Vagina (tissue), 2 donors: ENCODE measurements at regions not wholly inside any gene's neighbourhood (a gene's known extent, or its start where the extent isn't known, plus 50 kb on each side); places are given as distances from the start of the nearest gene placed in this dataset.
"Not testable (repeated sequence)": the region's sequence is repeated elsewhere in the genome, so short reads cannot be mapped to it uniquely, and the experiment has no call there.

Experiments
- DNase-seq, 2 donors: peaks; one replicate each; pipeline ENCODE4 v3.0.0-alpha.2; 2017; ENCODE audit errors: extremely low spot score in 2 of 2
- H3K27ac ChIP-seq: fragments of 200-600 bp; sonication (generic); one replicate; pipeline ENCODE4 v1.5.1; 2019
- H3K27me3 ChIP-seq: fragments of 200-600 bp; sonication (generic); one replicate; pipeline ENCODE4 v1.5.1; 2019
- H3K36me3 ChIP-seq, 2 donors: fragments of 200-600 bp; sonication (generic); one replicate each; pipeline ENCODE4 v1.5.1; 2017 to 2019
- H3K4me1 ChIP-seq: fragments of 200-600 bp; sonication (generic); one replicate; pipeline ENCODE4 v1.5.1; 2019
- H3K4me3 ChIP-seq, 2 donors: fragments of 200-600 bp; sonication (generic); 1 replicate in 1 of 2; 2 replicates in 1 of 2; pipeline ENCODE4 v1.5.1; 2016 to 2019
- H3K9me3 ChIP-seq: fragments of 200-600 bp; sonication (generic); one replicate; pipeline ENCODE4 v1.5.1; 2019
- POLR2A ChIP-seq, 2 donors: fragments of 450-650 bp; IDR thresholded peaks; one replicate each; pipeline ENCODE4 v1.6.1; 2017; ENCODE audit warnings: antibody characterized with exemption in 2 of 2, mild to moderate bottlenecking in 2 of 2, moderate library complexity in 2 of 2
- POLR2AphosphoS5 ChIP-seq, 2 donors: sonication (generic); formaldehyde crosslinking; IDR thresholded peaks; one replicate each; pipeline ENCODE4 v1.9.0; 2017; ENCODE audit warnings: antibody characterized with exemption in 2 of 2, mild to moderate bottlenecking in 2 of 2, low read depth in 1 of 2; ENCODE audit not compliant: insufficient read depth in 1 of 2
- intact Hi-C: fragments of 100-400 bp; cut with DNase I; formaldehyde crosslinking; loops from one replicate; pipeline ENCODE4 v1.15.1; 2023
- TF ChIP-seq, protein P1 (sequence below), 3 experiments: fragments of 450-650 bp in 2 of 3; fragments of 200-600 bp in 1 of 3; sonication (generic) in 1 of 3; IDR thresholded peaks; one replicate each; pipeline ENCODE4 v1.5.1; 2017 to 2019; ENCODE audit warnings: antibody characterized with exemption in 3 of 3, mild to moderate bottlenecking in 2 of 3, moderate library complexity in 2 of 3

- H3K4me3 ChIP-seq: no peak overlapping the region
- no peaks in the 10 kb centered on the region for H3K4me1 ChIP-seq
- no peaks in the 10 kb centered on the region for H3K9me3 ChIP-seq
- no peak for TF ChIP-seq POLR2A (IDR thresholded peaks at IDR 0.05)
- TF ChIP-seq, protein P1, sequence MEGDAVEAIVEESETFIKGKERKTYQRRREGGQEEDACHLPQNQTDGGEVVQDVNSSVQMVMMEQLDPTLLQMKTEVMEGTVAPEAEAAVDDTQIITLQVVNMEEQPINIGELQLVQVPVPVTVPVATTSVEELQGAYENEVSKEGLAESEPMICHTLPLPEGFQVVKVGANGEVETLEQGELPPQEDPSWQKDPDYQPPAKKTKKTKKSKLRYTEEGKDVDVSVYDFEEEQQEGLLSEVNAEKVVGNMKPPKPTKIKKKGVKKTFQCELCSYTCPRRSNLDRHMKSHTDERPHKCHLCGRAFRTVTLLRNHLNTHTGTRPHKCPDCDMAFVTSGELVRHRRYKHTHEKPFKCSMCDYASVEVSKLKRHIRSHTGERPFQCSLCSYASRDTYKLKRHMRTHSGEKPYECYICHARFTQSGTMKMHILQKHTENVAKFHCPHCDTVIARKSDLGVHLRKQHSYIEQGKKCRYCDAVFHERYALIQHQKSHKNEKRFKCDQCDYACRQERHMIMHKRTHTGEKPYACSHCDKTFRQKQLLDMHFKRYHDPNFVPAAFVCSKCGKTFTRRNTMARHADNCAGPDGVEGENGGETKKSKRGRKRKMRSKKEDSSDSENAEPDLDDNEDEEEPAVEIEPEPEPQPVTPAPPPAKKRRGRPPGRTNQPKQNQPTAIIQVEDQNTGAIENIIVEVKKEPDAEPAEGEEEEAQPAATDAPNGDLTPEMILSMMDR (IDR thresholded peaks at IDR 0.05): no peak
- TF ChIP-seq POLR2AphosphoS5 (IDR thresholded peaks at IDR 0.05; ENCODE audit: insufficient read depth in 1 of 2, low read depth in 1 of 2): no peak
- DNase-seq: no peak
- intact Hi-C loops: no loop called here
- H3K27me3 ChIP-seq: no peaks in the 10 kb centered on the region
- H3K36me3 ChIP-seq: no peaks in the 10 kb centered on the region
- no peak overlapping the region for H3K27ac ChIP-seq
Measured at GRCh38 chr2:144643537-144644336, 123.8 kb upstream of the ZEB2 start.

- no peaks in the 10 kb centered on the region for H3K9me3 ChIP-seq
- H3K36me3 ChIP-seq: no peaks in the 10 kb centered on the region
- H3K4me1 ChIP-seq: no peaks in the 10 kb centered on the region
- H3K4me3 ChIP-seq: no peak overlapping the region
- TF ChIP-seq POLR2A (IDR thresholded peaks at IDR 0.05): no peak
- TF ChIP-seq POLR2AphosphoS5 (IDR thresholded peaks at IDR 0.05; ENCODE audit: insufficient read depth in 1 of 2, low read depth in 1 of 2): no peak
- TF ChIP-seq, protein P1 (IDR thresholded peaks at IDR 0.05): no peak
- intact Hi-C loops: no loop called here
- no peak for DNase-seq
- no peak overlapping the region for H3K27ac ChIP-seq
- no peaks in the 10 kb centered on the region for H3K27me3 ChIP-seq
Measured at GRCh38 chr2:144642856-144643255, 122.9 kb upstream of the ZEB2 start.

- no peak for TF ChIP-seq POLR2A (IDR thresholded peaks at IDR 0.05)
- no peak for TF ChIP-seq POLR2AphosphoS5 (IDR thresholded peaks at IDR 0.05; ENCODE audit: insufficient read depth in 1 of 2, low read depth in 1 of 2)
- TF ChIP-seq, protein P1 (IDR thresholded peaks at IDR 0.05): no peak
- no peaks in the 10 kb centered on the region for H3K9me3 ChIP-seq
- no peaks in the 10 kb centered on the region for H3K36me3 ChIP-seq
- no peak overlapping the region for H3K4me3 ChIP-seq
- no peak for DNase-seq
- H3K27ac ChIP-seq: no peak overlapping the region
- H3K4me1 ChIP-seq: no peaks in the 10 kb centered on the region
- intact Hi-C loops: no loop called here
- no peaks in the 10 kb centered on the region for H3K27me3 ChIP-seq
Measured at GRCh38 chr2:144642131-144642530, 122.2 kb upstream of the ZEB2 start.

DNA sequence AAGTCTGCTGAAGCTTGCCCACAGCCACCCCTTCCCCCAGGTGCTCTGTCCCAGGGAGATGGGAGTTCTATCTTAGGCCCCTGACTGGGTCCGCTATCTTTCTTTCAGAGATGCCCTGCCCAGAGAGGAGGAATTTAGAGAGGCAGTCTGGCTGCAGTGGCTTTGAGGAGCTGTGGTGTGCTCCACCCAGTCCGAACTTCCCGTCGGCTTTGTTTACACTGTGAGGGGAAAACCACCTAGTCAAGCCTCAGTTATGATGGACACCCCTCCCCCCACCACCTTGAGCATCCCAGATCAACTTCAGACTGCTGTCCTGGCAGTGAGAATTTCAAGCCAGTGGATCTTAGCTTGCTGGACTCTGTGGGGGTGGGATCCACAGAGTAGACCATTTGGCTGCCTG lies 118.3 kb upstream of the ZEB2 start:
- H3K4me1 ChIP-seq, H3K4me3 ChIP-seq, H3K9me3 ChIP-seq, intact Hi-C loops, H3K36me3 ChIP-seq, DNase-seq, H3K27me3 ChIP-seq, H3K27ac ChIP-seq: not testable (repeated sequence)

DNA sequence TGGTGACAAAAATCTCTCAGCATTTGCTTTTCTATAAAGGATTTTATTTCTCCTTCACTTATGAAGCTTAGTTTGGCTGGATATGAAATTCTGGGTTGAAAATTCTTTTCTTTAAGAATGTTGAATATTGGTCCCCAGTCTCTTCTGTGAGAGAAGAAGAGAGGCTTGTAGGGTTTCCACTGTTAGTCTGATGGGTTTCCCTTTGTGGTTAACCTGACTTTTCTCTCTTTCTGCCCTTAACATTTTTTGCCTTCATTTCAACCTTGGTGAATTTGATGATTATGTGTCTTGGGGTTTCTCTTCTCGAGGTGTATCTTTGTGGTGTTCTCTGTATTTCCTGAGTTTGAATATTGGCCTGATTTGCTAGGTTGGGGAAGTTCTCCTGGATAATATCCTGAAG lies 116.9 kb upstream of the ZEB2 start:
- H3K27ac ChIP-seq, H3K4me3 ChIP-seq, intact Hi-C loops, H3K9me3 ChIP-seq, H3K27me3 ChIP-seq, H3K36me3 ChIP-seq, H3K4me1 ChIP-seq, DNase-seq: not testable (repeated sequence)

DNA sequence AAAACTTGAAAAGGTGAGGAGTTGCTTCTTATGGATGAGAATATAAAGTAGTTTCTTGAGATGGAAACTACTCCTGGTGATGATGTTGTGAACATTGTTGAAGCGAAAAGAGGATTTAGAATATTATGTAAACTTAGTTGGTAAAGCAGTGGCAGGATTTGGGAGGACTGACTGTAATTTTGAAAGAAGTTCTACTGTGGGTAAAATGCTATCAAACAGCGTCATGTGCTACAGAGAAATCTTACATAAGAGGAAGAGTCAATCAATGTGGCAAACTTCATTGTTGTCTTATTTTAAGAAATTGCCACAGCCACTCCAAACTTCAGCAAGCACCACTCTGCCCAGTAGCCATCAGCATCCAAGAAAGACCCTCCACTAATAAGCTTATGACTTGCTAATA lies 112.9 kb upstream of the ZEB2 start:
- no peaks in the 10 kb centered on the region for H3K27me3 ChIP-seq
- intact Hi-C loops: no loop called here
- no peak overlapping the region for H3K4me3 ChIP-seq
- H3K36me3 ChIP-seq: no peaks in the 10 kb centered on the region
- no peak overlapping the region for H3K27ac ChIP-seq
- H3K9me3 ChIP-seq: no peaks in the 10 kb centered on the region
- no peak for DNase-seq
- H3K4me1 ChIP-seq: no peaks in the 10 kb centered on the region
- TF ChIP-seq, protein P1 (IDR thresholded peaks at IDR 0.05): no peak
- no peak for TF ChIP-seq POLR2A (IDR thresholded peaks at IDR 0.05)
- no peak for TF ChIP-seq POLR2AphosphoS5 (IDR thresholded peaks at IDR 0.05; ENCODE audit: insufficient read depth in 1 of 2, low read depth in 1 of 2)
